Activated CD8-positive, alpha-beta memory T cell treated with anti-CD3 and anti-CD28 coated beads for 4 hours (primary cell): ENCODE measurements at regions not wholly inside any gene's neighbourhood (a gene's known extent, or its start where the extent isn't known, plus 50 kb on each side); places are given as distances from the start of the nearest gene placed in this dataset.
"Not testable (repeated sequence)": the region's sequence is repeated elsewhere in the genome, so short reads cannot be mapped to it uniquely, and the experiment has no call there.

Experiments used
- DNase-seq, 2 donors: peaks; one replicate each; pipeline ENCODE4 v3.0.0-alpha.2; 2020; ENCODE audit warnings: low read depth in 2 of 2

GRCh38 chr3:178087376-178087775 lies 448.9 kb upstream of the KCNMB2 start:
- no peak for DNase-seq

- no peak for DNase-seq
Measured at GRCh38 chr3:178088963-178089362, 447.3 kb upstream of the KCNMB2 start.

DNA sequence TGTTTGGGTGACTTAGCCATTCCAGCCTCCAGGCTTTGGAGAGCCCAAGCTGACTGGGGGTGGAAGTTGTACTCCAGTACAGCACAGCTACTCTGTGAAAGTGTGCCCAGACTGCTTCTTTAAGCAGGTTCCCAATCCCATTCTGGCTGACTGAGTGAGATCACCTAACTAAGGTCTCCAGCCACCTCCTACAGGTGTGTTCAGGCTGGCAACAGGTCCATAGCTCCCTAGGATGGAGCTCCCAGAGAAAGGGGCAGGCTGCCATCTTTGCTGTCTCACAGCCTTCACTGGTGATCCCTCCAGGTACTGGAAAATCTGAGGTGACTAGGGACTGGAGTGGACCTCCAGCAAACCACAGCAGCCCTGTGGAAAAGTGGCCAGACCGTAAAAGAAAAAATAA lies 445.3 kb upstream of the KCNMB2 start:
- no peak for DNase-seq

- no peak for DNase-seq
Measured at GRCh38 chr3:178095522-178095921, 440.7 kb upstream of the KCNMB2 start.

- no peak for DNase-seq
Measured at GRCh38 chr3:178096955-178097354, 439.3 kb upstream of the KCNMB2 start.

- DNase-seq: no peak
Measured at GRCh38 chr3:178097576-178097975, 438.7 kb upstream of the KCNMB2 start.

DNA sequence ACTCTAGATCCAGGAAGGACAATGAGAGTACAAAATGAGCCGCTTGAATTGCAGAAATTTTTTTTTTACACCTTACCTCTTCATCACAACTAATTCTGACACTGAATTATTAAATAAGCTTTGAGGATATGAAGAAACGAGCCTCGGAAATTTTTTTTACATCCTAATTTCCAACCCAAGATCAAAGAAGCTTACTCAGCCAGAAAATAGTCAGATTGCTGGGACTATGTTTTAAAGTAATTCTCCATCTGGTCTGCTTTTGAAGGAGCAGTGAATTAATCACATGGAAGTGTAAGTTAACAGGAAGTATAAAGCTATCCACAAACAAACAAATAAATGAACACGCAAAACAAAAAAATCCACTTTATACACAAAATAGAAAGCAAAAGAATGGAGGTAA lies 437.0 kb upstream of the KCNMB2 start:
- no peak for DNase-seq

GRCh38 chr3:178099862-178100261 lies 436.4 kb upstream of the KCNMB2 start:
- DNase-seq: no peak

DNA sequence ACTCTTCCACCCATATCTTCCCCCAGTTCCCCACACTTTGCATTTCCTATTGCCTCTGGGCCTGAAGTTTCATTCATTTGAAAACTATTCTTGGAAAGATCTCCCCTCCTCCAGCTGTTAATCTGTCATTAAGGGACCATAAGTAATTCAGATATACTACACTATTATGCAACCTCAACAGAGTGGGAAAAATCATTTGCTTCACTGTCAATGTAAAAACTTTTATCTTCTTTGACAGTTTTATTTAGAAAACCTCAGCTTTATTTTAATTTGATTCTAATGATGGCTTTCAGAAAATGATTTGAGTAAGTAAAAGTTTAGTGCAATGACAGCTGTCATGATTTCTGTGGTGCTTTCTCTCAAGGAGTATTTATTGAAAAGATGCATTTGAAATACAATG lies 435.3 kb upstream of the KCNMB2 start:
- DNase-seq: no peak

- no peak for DNase-seq
Measured at GRCh38 chr3:178103140-178103539, 433.1 kb upstream of the KCNMB2 start.

GRCh38 chr3:178107804-178108203 lies 428.4 kb upstream of the KCNMB2 start:
- DNase-seq: no peak

GRCh38 chr3:178109691-178110090 lies 426.5 kb upstream of the KCNMB2 start:
- no peak for DNase-seq

DNA sequence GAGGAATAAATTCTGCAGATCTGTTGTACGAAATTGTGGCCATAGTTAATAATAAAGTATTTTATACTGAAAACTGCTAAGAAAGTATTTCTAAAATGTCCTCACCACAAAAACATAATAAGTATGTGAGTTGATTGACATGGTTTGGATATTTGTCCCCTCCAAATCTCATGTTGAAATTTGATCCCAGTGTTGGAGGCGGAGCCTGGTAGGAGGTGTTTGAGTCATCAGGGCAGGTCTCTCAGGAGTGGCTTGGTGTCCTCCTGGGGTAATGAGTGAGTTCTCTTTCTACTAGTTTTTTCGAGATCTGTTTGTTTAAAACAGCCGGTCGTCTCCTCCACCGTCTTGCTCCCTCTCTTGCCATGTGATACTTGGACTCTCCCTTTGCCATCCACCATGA lies 424.1 kb upstream of the KCNMB2 start:
- DNase-seq: no peak

DNA sequence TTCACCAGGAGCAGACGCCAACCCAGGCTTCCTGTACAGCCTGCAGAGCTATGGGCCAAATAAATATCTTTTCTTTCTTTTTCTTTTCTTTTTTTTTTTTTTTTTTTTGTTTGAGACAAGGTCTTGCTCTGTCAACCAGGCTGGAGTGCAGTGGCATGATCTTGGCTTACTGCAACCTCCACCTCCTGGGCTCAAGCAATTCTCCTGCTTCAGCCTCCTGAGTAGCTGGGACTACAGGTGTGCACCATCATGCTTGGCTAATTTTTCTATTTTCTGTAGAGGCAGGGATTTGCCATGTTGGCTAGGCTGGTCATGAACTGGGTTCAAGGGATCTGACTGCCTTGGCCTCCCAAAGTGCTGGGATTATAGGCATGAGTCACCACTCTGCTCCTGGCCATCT lies 423.7 kb upstream of the KCNMB2 start:
- not testable (repeated sequence) for DNase-seq

DNA sequence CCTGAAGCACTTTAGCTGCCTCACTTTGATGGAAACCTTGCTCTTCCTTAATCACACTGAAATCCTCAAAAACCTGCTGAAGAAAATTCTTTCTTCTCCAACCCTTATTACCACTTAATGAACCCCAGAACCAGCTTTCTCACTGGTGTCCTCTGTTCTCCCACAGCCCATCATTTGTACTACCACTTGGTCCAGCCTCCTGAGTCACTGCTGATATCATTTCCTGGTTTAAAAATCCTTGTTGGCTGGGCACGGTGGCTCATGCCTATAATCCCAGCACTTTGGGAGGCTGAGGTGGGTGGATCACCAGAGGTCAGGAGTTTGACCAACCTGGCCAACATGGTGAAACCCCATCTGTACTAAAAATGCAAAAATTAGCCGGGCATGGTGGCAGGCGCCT lies 418.6 kb upstream of the KCNMB2 start:
- DNase-seq: no peak

GRCh38 chr3:178119608-178120295 lies 416.5 kb upstream of the KCNMB2 start:
- DNase-seq: not testable (repeated sequence)

- DNase-seq: no peak
Measured at GRCh38 chr3:178120367-178120766, 415.9 kb upstream of the KCNMB2 start.

DNA sequence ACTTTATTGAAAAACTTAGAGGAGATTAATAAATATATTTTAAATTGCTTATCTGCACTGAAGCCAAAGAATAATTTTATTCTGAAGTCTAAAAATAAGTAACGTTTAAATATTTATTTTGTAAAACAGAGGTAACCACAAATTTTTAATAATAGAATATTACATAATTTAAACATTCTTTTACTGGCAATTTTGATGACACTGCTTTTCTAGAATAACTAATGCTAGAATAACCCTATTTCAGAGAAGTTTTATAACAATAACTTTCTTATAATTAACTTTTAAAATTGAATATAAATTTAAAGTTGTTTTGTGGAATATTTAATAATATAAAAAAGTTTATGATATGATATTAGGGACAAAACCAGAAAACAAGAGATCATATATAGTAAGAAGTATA lies 409.6 kb upstream of the KCNMB2 start:
- DNase-seq: no peak

DNA sequence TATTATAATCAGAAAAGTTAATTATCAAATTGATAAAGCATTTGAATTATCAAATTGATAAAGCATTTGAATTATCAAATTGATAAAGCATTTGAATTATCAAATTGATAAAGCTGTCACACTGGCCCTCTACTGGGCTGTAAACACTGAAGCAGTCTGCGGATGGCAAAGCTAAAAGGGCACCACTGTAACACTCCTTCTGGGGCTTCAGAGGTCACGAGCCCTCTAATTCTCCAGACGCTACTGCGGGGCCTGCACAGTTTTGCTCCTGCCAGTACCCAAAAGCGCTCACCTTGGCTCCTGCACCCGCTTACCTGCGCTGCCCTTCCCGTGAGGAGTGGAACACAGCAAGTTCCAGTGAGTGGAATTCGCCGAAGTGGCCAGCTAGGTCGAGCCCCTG lies 409.0 kb upstream of the KCNMB2 start:
- no peak for DNase-seq

GRCh38 chr3:178129109-178129508 lies 407.1 kb upstream of the KCNMB2 start:
- no peak for DNase-seq

- DNase-seq: no peak
Measured at GRCh38 chr3:178131801-178132200, 404.4 kb upstream of the KCNMB2 start.

GRCh38 chr3:178137206-178137605 lies 399.0 kb upstream of the KCNMB2 start:
- DNase-seq: no peak

GRCh38 chr3:178137831-178138230 lies 398.4 kb upstream of the KCNMB2 start:
- DNase-seq: no peak

DNA sequence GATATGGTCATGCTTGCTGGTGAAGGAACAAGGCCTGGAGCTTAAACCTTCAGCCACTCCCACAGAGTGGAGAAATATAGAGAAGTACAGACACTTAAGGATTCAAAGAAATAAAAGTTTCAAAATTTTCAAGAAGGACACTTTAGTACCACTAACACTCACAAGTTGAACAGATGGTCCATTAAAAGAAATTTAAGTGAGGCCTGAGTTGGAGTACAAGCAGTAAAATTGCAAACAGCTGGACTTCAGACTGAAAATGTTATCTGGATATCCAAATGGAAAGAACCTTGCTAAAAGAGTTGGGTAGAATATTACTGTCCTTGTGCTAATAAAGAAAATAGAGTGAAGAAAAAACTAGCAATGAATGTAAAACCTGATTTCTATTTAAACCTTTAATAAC lies 397.1 kb upstream of the KCNMB2 start:
- no peak for DNase-seq
